Embryonic facial prominence (tissue), 1 donor: ENCODE measurements at regions not wholly inside any gene's neighbourhood (a gene's known extent, or its start where the extent isn't known, plus 50 kb on each side); places are given as distances from the start of the nearest gene placed in this dataset.
"Not testable (repeated sequence)": the region's sequence is repeated elsewhere in the genome, so short reads cannot be mapped to it uniquely, and the experiment has no call there.

Experiments
- DNase-seq: peaks from one replicate; pipeline ENCODE4 v3.0.0-alpha.2; 2016; ENCODE audit errors: extremely low spot score

DNA sequence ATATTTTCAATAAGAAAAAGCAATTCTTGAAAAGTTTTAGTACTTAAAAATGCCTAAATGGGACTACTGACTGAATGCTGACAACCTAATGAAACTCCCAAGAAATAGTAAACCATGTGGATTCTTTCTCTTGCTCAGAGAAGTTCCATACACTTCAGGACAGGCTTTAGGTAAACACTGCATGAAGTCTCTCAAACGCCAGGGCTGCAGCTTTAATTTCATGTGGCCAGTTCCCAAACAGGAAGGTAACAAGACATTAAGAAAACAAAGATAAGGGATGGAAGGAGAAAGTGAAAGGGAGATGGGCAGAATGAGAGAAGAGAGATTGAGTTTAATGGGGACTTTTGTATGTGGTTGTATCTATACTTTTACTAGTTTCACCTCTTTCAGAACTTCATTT lies 734.7 kb upstream of the PKDCC start:
- DNase-seq = no peak

DNA sequence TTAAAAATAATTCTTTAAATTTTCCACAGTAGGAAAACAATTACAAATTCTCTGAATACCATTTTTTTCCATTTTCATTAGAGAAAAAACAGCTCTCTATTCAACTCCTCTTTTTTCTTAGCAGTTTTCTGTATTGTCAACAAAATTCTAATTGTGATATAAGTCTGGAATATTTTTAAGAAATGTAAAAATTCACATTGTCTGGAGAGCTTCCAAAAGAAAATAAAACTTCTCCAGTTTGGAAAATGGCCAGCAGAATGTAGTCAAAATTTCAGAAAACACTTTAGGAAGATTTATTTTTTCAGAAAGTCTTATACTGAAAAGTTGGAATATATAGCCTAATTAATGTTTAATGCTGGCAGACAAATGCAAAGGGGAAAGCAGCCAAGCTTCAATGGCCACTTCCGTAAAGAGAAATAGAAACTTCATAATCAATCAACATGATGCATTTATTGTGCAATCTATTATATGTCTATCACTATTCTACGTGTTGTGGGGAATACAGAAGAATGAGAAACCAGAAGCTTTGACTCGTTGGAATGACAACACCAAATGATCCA lies 733.2 kb upstream of the PKDCC start:
- DNase-seq = no peak

DNA sequence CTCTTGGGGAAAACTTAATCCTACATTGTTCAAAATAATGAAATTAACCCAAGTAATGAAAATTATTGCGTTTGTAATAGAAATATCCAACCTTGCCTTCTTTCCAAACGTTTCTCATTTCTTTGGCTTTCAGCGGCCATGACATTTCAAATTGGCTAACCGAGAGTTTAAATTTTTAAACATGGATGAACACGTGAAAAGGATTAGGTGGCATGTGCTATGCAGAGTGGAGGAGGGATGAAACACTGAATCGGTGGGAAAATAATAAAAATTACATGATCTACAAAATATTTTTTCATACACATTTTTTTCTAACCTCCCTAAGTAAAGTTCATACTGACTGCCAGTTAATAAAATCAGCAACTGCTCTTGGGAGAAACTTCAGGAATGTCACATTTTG lies 728.4 kb upstream of the PKDCC start:
- DNase-seq = no peak

DNA sequence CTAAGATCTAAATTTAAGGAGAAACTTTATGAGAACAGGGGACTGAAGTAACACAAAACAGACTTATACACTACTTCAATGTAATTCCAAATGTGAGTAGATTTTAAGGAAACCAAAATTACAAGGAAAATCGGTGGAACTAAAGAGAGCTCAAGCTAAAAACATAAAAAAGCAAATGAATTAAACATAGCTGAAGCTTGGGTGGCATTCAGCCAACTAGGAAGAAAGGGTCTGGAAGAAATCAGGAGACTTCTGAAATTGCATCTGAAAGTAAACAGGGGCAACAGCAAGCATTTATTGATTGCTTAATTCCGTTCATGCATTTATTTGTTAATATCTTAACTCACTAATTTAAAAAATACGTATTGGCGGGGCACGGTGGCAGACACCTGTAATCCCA lies 727.3 kb upstream of the PKDCC start:
- no peak for DNase-seq

DNA sequence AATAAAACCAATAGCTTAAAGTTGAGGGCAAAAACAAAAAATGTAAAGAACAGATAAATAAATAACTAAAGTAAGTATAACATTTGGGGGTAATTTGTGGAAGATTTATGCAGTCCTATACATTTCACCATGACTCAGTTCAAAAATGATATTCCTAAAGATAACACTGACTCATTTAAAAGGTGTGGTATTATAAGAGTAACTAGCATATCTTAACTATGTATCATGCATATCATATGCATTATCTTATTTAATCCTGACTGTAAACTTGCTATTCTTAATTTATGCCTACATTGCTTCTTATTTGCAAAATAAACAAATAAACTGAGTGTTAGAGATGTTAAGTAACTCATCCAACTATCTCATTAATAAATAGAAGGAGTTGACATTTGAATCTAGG lies 726.5 kb upstream of the PKDCC start:
- DNase-seq = no peak

DNA sequence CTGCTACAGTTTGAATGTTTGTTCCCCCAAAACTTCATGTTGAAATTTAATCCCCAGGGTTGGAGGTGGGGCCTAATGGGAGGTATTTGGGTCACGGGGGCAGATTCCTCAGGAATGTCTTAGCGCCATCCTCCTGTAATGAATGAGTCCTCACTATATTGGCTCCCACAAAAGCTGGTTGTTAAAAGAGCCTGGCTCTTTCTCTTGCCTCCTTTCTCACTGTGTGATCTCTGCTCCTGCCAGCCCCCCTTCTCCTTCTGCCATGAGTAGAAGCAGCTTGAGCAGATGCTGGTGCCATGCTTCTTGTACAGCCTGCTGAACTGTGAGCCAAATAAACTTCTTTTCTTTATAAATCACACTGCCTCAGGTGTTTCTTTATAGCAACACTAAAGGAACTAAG lies 721.0 kb upstream of the PKDCC start:
- no peak for DNase-seq

DNA sequence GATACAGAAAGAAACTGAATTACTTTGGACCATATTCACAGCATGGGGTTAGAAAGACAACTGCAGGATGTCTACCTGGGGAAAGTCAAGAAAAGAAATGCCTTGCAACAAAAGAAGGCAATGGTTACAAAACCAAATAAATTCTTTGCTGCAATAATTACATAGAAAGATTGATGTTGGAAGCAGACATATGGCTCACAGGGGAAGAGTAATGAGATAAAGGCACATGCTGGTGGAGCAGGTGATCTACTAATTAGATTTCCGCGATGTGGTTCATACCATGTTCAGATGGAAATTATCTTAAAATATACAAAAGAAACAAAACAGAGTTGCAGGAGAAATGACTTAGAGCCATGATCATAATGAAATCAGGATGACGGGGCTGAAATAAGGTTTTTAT lies 718.8 kb upstream of the PKDCC start:
- no peak for DNase-seq

DNA sequence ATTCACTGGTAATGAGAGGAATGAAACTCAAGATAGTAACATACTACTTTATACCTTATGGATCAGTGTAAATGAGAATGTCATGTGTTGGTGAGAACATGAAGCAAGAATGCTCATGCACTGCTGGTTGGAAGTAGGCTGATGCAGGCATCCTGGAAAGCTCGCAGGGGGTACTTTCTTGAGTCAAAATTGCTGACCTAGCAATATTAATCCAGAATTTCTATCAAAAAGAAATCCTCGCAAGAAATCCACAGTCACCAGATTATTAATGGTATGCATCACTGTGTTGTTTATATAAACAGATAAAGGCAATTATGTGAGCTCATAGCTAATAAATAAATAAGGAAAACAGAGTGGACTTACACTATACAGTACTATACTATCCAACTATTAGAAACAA lies 713.7 kb upstream of the PKDCC start:
- no peak for DNase-seq

DNA sequence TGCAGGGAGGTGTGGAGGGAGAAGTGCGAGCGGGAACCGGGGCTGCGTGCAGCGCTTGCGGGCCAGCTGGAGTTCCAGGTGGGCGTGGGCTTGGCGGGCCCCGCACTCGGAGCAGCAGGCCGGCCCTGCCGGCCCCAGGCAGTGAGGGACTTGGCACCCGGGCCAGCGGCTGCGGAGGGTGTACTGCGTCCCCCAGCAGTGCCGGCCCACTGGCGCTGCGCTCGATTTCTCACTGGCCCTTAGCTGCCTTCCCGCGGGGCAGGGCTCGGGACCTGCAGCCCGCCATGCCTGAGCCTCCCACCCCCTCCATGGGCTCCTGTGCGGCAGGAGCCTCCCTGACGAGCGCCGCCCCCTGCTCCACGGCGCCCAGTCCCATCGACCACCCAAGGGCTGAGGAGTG lies 712.2 kb upstream of the PKDCC start:
- not testable (repeated sequence) for DNase-seq

DNA sequence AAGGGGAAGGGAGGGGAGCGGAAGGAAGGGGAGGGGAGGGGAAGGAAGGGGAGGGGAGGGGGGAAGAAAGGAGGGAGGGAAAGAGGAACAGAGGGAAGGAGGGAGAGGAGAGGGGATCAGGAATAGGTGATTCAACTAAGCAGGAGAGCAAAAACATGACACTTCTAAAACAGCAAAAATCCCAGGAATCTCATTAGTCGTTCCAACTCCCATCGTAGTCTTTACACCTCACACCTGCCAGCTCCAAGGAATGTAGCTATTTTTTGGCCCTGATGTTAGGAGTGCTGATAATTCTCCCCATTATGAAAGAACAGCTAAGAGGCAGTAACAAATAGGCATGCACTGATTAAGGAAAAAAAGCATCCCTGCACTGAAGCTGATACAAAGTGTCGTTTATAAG lies 709.9 kb upstream of the PKDCC start:
- DNase-seq = no peak

DNA sequence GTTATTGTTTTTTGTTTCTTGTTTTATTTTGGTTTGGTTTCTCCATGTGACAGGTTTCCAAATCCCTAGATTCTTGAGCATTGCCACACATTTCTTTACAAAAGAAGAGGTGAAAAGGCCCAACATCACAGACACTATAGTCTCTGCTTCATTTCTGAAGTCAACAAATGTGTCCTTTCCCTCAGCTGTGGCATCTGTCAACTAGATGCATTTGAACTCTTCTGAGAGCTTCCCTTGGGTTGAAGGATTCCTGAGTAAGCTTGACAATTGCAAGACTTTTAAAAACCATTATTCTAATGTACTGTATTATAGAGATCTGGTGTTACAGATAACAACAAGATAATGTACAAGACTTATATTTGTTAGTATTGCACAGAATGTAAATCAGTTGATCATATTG lies 703.3 kb upstream of the PKDCC start:
- DNase-seq = no peak

DNA sequence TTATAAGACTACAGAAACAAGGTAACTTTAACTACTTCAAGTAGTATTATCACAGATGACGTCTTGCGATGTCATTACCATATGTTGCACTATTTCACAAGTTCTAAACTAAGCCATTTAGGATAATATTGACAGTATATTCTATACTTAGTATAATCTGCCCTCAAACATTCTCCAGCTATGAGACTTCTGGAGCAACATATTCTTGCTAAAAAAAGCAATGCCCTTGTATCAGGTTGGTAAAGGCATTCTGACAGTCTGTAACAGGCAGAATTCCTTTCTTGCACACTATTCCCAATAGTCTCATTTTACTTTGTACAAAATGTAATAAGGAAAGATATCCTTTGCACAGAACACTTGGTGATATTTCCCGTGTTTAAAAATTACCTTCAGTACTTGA lies 694.8 kb upstream of the PKDCC start:
- no peak for DNase-seq

DNA sequence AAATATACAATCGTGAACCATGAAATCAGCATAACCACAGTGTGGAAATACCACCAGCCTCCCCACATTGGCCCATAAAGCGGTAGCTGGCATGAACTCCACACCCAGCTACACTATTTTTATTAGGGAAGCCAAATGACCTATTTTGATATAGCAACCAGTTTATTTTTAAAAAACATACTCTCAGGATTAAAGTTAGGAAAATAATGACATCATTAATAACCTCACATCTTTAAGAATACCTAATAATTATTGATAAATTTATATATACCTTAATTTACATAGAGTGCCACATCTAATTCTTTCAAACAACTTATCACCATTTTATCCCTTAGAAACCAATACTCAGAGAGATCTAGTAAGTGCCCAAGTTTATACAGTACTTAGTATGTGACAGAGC lies 692.0 kb upstream of the PKDCC start:
- DNase-seq = no peak

DNA sequence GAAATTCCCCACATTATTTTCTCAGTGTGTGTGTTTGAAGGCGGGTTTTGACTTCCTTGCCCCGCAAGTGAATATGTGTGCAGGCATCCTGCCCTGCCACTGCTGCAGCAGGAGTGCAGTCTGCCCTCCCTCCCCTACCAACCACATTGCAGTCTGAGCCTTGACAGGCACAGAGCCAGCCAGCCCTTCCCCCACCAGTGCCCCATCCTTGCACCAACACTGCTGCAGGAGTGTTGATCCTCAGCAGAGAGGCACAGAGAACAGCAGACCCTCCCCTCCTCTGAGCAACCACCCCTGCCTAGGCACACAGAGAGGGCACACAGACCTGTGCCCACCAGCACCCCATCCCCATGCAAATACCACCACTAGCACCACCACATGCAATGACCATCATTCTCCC lies 683.0 kb upstream of the PKDCC start:
- no peak for DNase-seq

DNA sequence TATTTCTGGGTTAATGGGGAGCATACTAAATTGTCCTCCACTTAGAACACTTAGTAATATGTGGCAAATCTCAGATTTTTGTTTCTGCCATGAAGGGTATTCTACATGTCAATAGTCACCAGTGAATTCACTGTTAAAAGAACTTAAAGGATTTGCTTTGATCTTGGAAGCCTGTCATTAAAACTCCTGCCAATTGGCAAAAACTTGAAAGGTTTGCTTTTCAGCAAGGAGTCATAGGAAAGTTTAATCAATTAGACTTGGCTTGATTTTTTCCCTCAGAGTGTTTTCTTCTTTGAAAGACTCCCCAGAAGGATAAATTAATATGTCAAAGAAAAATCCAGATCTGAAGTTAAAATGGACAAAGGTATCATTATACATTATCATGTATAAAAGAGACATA lies 671.9 kb upstream of the PKDCC start:
- DNase-seq = no peak

DNA sequence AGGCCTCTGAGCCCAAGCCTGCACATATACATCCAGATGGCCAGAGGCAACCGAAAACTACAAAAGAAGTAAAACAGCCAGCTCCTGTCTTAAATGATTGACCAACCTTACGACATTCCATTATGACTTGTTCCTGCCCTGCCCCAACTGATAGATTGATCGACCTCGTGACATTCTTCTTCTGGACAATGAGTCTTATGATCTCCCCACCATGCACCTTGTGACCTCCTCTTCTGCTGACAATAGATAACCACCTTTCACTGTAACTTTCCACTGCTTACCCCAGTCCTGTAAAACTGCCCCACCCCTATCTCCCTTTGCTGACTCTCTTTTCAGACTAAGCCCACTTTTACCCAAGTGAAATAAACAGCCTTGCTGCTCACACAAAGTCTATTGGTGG lies 670.0 kb upstream of the PKDCC start:
- no peak for DNase-seq

DNA sequence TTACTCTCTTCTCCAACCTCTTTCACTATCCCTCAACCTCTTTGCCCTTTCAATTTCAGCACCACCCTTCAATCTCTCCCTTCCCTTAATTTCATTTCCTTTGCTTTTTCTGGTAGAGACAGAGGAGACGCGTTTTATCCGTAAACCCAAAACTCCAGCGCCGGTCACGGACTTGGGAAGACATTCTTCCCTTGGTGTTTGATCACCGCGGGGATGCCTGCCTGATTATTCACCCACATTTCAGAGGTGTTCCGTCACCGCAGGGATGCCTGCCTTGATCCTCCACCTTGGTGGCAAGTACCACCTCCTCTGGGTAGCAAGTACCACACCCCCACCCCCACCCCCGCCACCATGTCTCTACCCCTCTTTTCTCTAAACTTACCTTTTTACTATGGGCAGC lies 669.4 kb upstream of the PKDCC start:
- no peak for DNase-seq

DNA sequence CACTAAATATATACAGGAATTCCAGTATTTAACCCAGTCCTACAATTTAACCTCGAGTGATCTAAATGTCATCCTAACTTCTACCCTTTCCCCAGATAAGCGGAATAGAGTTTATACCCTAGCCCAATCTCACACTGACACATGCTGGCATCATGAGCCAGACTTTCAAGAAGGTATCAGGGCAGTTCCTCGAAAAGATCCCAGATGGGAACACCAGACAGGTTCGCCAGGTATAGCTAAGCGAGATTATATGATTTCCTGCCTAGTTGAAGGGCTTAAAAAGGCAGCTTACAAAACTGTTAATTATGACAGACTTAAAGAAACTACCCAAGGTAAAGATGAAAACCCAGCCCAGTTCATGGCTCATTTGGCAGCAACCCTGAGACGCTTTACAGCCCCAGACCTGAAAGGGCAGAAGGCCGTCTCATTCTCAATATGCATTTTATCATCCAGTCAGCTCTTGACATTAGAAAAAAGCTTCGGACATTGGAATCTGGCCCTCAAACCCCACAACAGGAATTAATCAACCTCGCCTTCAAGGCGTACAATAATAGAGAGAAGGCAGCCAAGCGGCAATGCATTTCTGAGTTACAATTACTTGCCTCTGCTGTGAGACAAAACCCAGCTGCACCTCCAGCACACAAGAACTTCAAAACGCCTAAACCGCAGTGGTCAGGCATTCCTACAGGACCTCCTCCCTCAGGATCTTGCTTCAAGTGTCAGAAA lies 668.2 kb upstream of the PKDCC start:
- no peak for DNase-seq

DNA sequence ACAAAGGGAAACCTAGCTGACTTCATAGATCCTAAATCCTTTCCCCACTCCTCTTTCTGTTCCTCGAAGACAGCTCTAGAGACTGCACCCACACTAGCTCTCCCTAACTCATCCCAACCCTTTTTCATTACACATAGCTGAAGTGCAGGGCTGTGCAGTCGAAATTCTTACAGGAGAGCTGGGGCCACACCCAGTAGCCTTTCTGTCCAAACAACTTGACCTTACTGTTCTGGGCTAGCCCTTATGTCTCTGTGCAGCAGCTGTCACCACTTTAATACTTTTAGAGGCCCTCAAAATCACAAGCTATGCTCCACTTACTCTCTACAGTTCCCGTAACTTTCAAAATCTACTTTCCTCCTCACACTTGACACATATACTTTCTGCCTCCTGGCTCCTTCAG lies 666.1 kb upstream of the PKDCC start:
- DNase-seq = no peak

DNA sequence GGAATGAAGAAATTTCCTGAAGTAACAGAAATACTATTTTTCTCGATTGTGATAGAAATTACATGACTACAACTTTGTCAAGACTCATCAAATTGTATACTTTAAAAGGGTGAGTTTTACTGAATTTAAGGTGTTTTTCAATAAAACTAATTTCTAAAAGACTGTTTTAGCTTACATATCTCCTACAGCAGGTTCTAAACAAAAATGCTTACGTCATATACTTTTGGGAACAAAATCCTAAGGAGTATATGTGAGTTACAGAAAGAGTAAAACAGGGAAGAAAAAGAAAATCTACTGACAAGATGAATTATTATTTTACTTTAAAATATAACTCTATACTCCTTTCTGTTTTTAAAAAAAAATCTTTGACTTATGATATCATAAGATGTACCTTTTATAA lies 660.3 kb upstream of the PKDCC start:
- DNase-seq = no peak

DNA sequence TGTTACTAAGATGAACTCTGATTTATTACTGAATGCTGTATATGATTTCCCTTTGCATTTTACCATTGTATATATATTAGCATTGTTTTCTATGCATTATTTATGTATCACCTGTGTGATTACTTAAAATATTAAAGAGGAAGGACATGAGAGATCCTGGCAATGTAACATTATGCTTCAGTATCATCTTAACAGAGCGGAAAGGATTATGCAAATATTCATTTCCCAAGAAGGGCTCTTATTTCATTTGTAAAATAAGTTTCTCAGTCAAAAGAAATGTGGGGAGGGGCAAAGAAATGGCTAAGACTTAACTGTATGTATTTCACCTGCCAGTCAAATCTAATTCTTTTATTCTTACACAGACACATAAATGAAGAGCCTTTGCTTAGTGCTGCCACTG lies 654.2 kb upstream of the PKDCC start:
- DNase-seq = no peak

DNA sequence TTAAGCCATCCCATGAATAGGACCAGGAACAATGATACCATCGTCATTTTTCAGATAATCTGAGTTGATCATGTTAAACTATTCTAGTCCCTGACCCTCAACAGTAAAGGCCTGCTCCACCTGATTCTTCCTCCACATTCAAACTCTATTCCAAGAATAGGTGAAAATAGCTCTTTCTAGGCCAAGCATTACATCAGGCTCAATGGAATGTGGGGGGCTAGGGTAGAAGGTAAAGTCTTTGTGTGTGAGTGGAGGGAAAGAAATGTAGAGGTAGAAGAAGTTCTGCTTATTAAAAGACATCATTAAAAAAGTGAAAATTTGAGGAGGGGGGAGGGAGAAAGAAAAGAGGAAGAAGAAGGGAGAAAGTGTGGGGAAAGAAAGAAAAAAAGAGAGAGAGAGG lies 653.3 kb upstream of the PKDCC start:
- DNase-seq = no peak

DNA sequence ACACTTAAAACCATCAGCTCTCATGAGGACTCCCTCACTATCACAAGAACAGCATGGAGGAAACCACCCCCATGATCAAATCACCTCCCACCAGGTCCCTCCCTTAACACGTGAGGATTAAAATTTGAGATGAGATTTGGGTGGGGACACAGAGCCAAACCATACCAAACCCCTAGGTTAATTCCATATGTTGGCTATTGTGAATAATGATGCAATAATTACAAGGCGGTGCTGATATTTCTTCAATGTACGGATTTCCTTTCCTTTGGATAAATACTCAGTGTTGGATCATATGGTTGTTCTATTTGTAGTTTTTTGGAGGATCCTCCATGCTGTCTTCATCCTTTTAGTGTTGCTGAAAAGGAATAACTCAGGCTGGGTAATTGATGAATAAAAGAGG lies 652.1 kb upstream of the PKDCC start:
- no peak for DNase-seq

DNA sequence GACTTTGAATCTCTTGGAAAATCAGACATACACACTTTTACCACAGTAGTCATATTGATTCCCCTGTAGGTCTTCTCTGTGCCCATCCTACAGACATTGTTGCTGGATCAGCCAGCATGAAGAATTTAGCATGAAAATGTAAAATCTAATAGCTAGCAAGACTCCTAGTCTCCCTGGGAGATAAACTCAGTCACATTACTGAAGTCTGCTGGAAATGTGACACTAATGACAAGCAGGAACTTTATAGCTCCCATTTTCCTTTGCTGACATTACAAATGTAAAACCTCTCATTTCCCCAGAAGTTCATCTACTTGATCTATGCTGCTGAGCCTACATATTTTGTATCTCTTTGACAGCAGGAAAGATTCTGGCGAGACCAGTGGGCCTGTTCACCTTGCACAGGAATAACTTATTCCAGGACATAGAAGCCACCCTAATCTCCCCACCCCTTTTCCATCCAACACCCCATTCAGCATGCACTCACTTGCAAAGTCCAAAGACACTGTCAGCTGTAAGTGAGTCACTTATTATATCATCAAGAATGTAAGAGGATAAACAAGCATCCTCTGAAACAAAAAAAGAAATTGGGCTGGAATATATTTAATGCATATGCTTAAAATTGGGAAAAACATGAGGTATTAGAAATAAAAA lies 648.3 kb upstream of the PKDCC start:
- no peak for DNase-seq
